WTC11 (cell line): ENCODE measurements at regions not wholly inside any gene's neighbourhood (a gene's known extent, or its start where the extent isn't known, plus 50 kb on each side); places are given as distances from the start of the nearest gene placed in this dataset.
"Not testable (repeated sequence)": the region's sequence is repeated elsewhere in the genome, so short reads cannot be mapped to it uniquely, and the experiment has no call there.

ENCODE experiments used
- ATAC-seq: fragments of 200-7000 bp; cut with Tn5 transposase; 2 replicates; pipeline ENCODE4 v1.10.0; 2021; ENCODE audit warnings: mild to moderate bottlenecking, moderate library complexity
- CTCF ChIA-PET: fragments of 300-600 bp; sonication (Branson Sonifier 250); formaldehyde crosslinking; loops from one replicate; lab custom pipeline; 2021; ENCODE audit warnings: antibody characterized with exemption; lab: Charles Lee
- POLR2A ChIA-PET: fragments of 350-600 bp; sonication (Branson Sonifier 250); formaldehyde crosslinking; loops from one replicate; lab custom pipeline; 2021; ENCODE audit warnings: antibody characterized with exemption; lab: Charles Lee
- DNase-seq: peaks from one replicate; pipeline ENCODE4 v3.0.0; 2021; ENCODE audit warnings: low spot score
- H3K27ac Mint-ChIP-seq: 2 replicates; pipeline ENCODE4 v1.8.0; 2021; ENCODE audit warnings: mixed read lengths
- H3K27me3 Mint-ChIP-seq: 2 replicates; pipeline ENCODE4 v1.8.0; 2021; ENCODE audit warnings: low read depth, mild to moderate bottlenecking, moderate library complexity, mixed read lengths
- H3K36me3 Mint-ChIP-seq: 2 replicates; pipeline ENCODE4 v1.8.0; 2021; ENCODE audit warnings: mixed read lengths
- H3K4me1 Mint-ChIP-seq: 2 replicates; pipeline ENCODE4 v1.8.0; 2022; ENCODE audit warnings: mixed read lengths
- H3K4me3 Mint-ChIP-seq: 2 replicates; pipeline ENCODE4 v1.8.0; 2021; ENCODE audit warnings: mild to moderate bottlenecking, moderate library complexity, mixed read lengths
- H3K9me3 Mint-ChIP-seq: 2 replicates; pipeline ENCODE4 v1.8.0; 2021; ENCODE audit warnings: mixed read lengths
- CBFB ChIP-seq: sonication (generic); formaldehyde crosslinking; IDR thresholded peaks from 2 replicates; pipeline ENCODE4 v1.8.1; 2022; ENCODE audit warnings: mild to moderate bottlenecking, low read depth, missing genetic modification reagents
- E2F5 ChIP-seq: sonication (generic); formaldehyde crosslinking; IDR thresholded peaks from 2 replicates; pipeline ENCODE4 v1.8.1; 2022; ENCODE audit warnings: mild to moderate bottlenecking, moderate library complexity, missing genetic modification reagents
- FOXP1 ChIP-seq: sonication (generic); formaldehyde crosslinking; IDR thresholded peaks from 2 replicates; pipeline ENCODE4 v1.8.0; 2022; ENCODE audit warnings: missing genetic modification reagents, mild to moderate bottlenecking, moderate library complexity, borderline replicate concordance
- MAX ChIP-seq: sonication (generic); formaldehyde crosslinking; IDR thresholded peaks from 2 replicates; pipeline ENCODE4 v1.8.0; 2022; ENCODE audit warnings: mild to moderate bottlenecking, missing genetic modification reagents
- NFYB ChIP-seq: sonication (generic); formaldehyde crosslinking; conservative IDR thresholded peaks from 2 replicates; pipeline ENCODE4 v1.8.0; 2022; ENCODE audit warnings: low read depth, missing genetic modification reagents
- STAT6 ChIP-seq: sonication (generic); formaldehyde crosslinking; conservative IDR thresholded peaks from 2 replicates; pipeline ENCODE4 v1.8.1; 2023; ENCODE audit warnings: mild to moderate bottlenecking, low read depth, missing genetic modification reagents, moderate library complexity
- TEAD1 ChIP-seq: sonication (generic); formaldehyde crosslinking; IDR thresholded peaks from 2 replicates; pipeline ENCODE4 v1.8.0; 2022; ENCODE audit warnings: mild to moderate bottlenecking, missing genetic modification reagents
- TP53 ChIP-seq: sonication (generic); formaldehyde crosslinking; IDR thresholded peaks from 2 replicates; pipeline ENCODE4 v1.8.1; 2023; ENCODE audit warnings: mild to moderate bottlenecking, missing genetic modification reagents
- USF2 ChIP-seq: sonication (generic); formaldehyde crosslinking; IDR thresholded peaks from 2 replicates; pipeline ENCODE4 v1.8.1; 2023; ENCODE audit warnings: mild to moderate bottlenecking, missing genetic modification reagents, moderate library complexity
- ZNF138 ChIP-seq: sonication (generic); formaldehyde crosslinking; conservative IDR thresholded peaks from 2 replicates; pipeline ENCODE4 v1.8.1; 2022; ENCODE audit warnings: mild to moderate bottlenecking, moderate library complexity, missing genetic modification reagents
- ZNF219 ChIP-seq: sonication (generic); formaldehyde crosslinking; IDR thresholded peaks from 2 replicates; pipeline ENCODE4 v1.8.0; 2023; ENCODE audit warnings: missing genetic modification reagents, mild to moderate bottlenecking, borderline replicate concordance
- ZNF423 ChIP-seq: fragments of 250-450 bp; sonication (Bioruptor Pico); IDR thresholded peaks from 2 replicates; pipeline ENCODE4 v2.1.2; 2022; ENCODE audit warnings: mild to moderate bottlenecking, moderate library complexity

GRCh38 chr1:211890091-211890995 is 59.8 kb upstream of the LPGAT1 start:
- not testable (repeated sequence) for DNase-seq, H3K9me3 Mint-ChIP-seq, H3K27ac Mint-ChIP-seq, H3K4me1 Mint-ChIP-seq, ATAC-seq, H3K36me3 Mint-ChIP-seq
- H3K4me3 Mint-ChIP-seq, result peak overlapping the region; percentile 59
- H3K27me3 Mint-ChIP-seq, result peaks cover 23% of the 10 kb centered on the region
- TF ChIP-seq NFYB (CRISPR knock-in tag), result peak; percentile 77
- POLR2A ChIA-PET, result interaction anchor here (1.2 to 1.4 kb wide), 2 partner anchors 145 to 191 kb away, joined by 3 read pairs; partner anchors contain the start of gene INTS7
- CTCF ChIA-PET, result interaction anchor here (1.7 to 2.0 kb wide), 2 partner anchors 191 to 209 kb away, joined by 7 to 15 read pairs; no protein-coding TSS in a partner anchor

- H3K27ac Mint-ChIP-seq, result not testable (repeated sequence)
Measured at GRCh38 chr1:211889307-211890090, 58.9 kb upstream of the LPGAT1 start.

More at GRCh38 chr1:211889307-211890090, 58.9 kb upstream of the LPGAT1 start:
- ATAC-seq (peak; percentile 73), DNase-seq (peak; percentile 72)
- H3K4me1 Mint-ChIP-seq, H3K36me3 Mint-ChIP-seq, H3K9me3 Mint-ChIP-seq: not testable (repeated sequence)
- CTCF ChIA-PET, result interaction anchor here (1.2 to 2.0 kb wide), 3 partner anchors 146 to 209 kb away, joined by 6 to 15 read pairs (median 7); partner anchors contain the start of genes DTL and INTS7
- peak overlapping the region; percentile 73 for H3K4me3 Mint-ChIP-seq
- TF ChIP-seq FOXP1 (CRISPR knock-in tag) (peak; percentile 67; the same call in 1 of the 2 replicates), STAT6 (peak; percentile 91; the same call in 1 of the 2 replicates), ZNF219 (CRISPR knock-in tag) (peak; percentile 85), MAX (CRISPR knock-in tag) (peak; percentile 50), ZNF423 (CRISPR knock-in tag) (peak; percentile 67), TEAD1 (CRISPR knock-in tag) (0 out of 2 replicates have a peak, but pooled peaks have one; percentile 46), TP53 (CRISPR knock-in tag) (peak; percentile 64; the same call in 1 of the 2 replicates), USF2 (0 out of 2 replicates have a peak, but pooled peaks have one; percentile 38), E2F5 (CRISPR knock-in tag) (0 out of 2 replicates have a peak, but pooled peaks have one; percentile 62), ZNF138 (CRISPR knock-in tag) (peak; percentile 85; the same call in 1 of the 2 replicates), CBFB (CRISPR knock-in tag) (peak; percentile 50; the same call in 1 of the 2 replicates)
- POLR2A ChIA-PET, result interaction anchor here (1.2 to 1.4 kb wide), 2 partner anchors 146 to 191 kb away, joined by 3 read pairs; partner anchors contain the start of gene INTS7
- peaks cover 23% of the 10 kb centered on the region for H3K27me3 Mint-ChIP-seq
